ENCODE measurements at regions not wholly inside any gene's neighbourhood (a gene's known extent, or its start where the extent isn't known, plus 50 kb on each side); places are given as distances from the start of the nearest gene placed in this dataset.
"Not testable (repeated sequence)": the region's sequence is repeated elsewhere in the genome, so short reads cannot be mapped to it uniquely, and the experiment has no call there.

GRCh38 chr4:155011163-155011780 lies 197.2 kb upstream of the NPY2R start:
- H3K27ac Mint-ChIP-seq: no peak overlapping the region
- DNase-seq (ENCODE audit: low spot score): no peak
- H3K9me3 Mint-ChIP-seq: no peaks in the 10 kb centered on the region
- intact Hi-C loops (cut with micrococcal nuclease): no loop called here
- no peaks in the 10 kb centered on the region for H3K36me3 Mint-ChIP-seq (ENCODE audit: low read depth)
- H3K4me3 Mint-ChIP-seq (ENCODE audit: low read depth): no peak overlapping the region
- peaks cover 2% of the 10 kb centered on the region for H3K4me1 Mint-ChIP-seq (ENCODE audit: low read depth)
- no peaks in the 10 kb centered on the region for H3K27me3 Mint-ChIP-seq (ENCODE audit: low read depth)

GRCh38 chr4:155012469-155012868 lies 196.0 kb upstream of the NPY2R start:
- Mint-ChIP-seq H3K27ac (no peak overlapping the region), H3K4me1 (ENCODE audit: low read depth) (peaks cover 2% of the 10 kb centered on the region), H3K4me3 (ENCODE audit: low read depth) (no peak overlapping the region), H3K36me3 (ENCODE audit: low read depth) (no peaks in the 10 kb centered on the region), H3K9me3 (no peaks in the 10 kb centered on the region), H3K27me3 (ENCODE audit: low read depth) (no peaks in the 10 kb centered on the region)
- intact Hi-C loops (cut with micrococcal nuclease): no loop called here
- DNase-seq (ENCODE audit: low spot score): no peak

- H3K27me3 Mint-ChIP-seq (ENCODE audit: low read depth): no peaks in the 10 kb centered on the region
- no peak overlapping the region for H3K27ac Mint-ChIP-seq
- intact Hi-C loops (cut with micrococcal nuclease): no loop called here
- H3K4me3 Mint-ChIP-seq (ENCODE audit: low read depth): no peak overlapping the region
- no peaks in the 10 kb centered on the region for H3K4me1 Mint-ChIP-seq (ENCODE audit: low read depth)
- H3K9me3 Mint-ChIP-seq: no peaks in the 10 kb centered on the region
- DNase-seq (ENCODE audit: low spot score): no peak
- H3K36me3 Mint-ChIP-seq (ENCODE audit: low read depth): no peaks in the 10 kb centered on the region
Measured at GRCh38 chr4:155017426-155017825, 191.0 kb upstream of the NPY2R start.

- no peak for DNase-seq (ENCODE audit: low spot score)
- intact Hi-C loops (cut with micrococcal nuclease): no loop called here
- no peaks in the 10 kb centered on the region for H3K27me3 Mint-ChIP-seq (ENCODE audit: low read depth)
- no peaks in the 10 kb centered on the region for H3K4me1 Mint-ChIP-seq (ENCODE audit: low read depth)
- H3K36me3 Mint-ChIP-seq (ENCODE audit: low read depth): no peaks in the 10 kb centered on the region
- H3K4me3 Mint-ChIP-seq (ENCODE audit: low read depth): no peak overlapping the region
- H3K9me3 Mint-ChIP-seq: no peaks in the 10 kb centered on the region
- H3K27ac Mint-ChIP-seq: no peak overlapping the region
Measured at GRCh38 chr4:155025762-155026457, 182.5 kb upstream of the NPY2R start.

- no peaks in the 10 kb centered on the region for H3K9me3 Mint-ChIP-seq
- H3K4me3 Mint-ChIP-seq (ENCODE audit: low read depth): no peak overlapping the region
- H3K27ac Mint-ChIP-seq: no peak overlapping the region
- intact Hi-C loops (cut with micrococcal nuclease): no loop called here
- no peaks in the 10 kb centered on the region for H3K36me3 Mint-ChIP-seq (ENCODE audit: low read depth)
- no peaks in the 10 kb centered on the region for H3K27me3 Mint-ChIP-seq (ENCODE audit: low read depth)
- H3K4me1 Mint-ChIP-seq (ENCODE audit: low read depth): no peaks in the 10 kb centered on the region
- DNase-seq (ENCODE audit: low spot score): no peak
Measured at GRCh38 chr4:155026715-155027114, 181.7 kb upstream of the NPY2R start.

- Mint-ChIP-seq H3K27me3 (ENCODE audit: low read depth) (no peaks in the 10 kb centered on the region), H3K27ac (no peak overlapping the region), H3K4me3 (ENCODE audit: low read depth) (no peak overlapping the region), H3K4me1 (ENCODE audit: low read depth) (no peaks in the 10 kb centered on the region), H3K36me3 (ENCODE audit: low read depth) (no peaks in the 10 kb centered on the region), H3K9me3 (no peaks in the 10 kb centered on the region)
- no peak for DNase-seq (ENCODE audit: low spot score)
- intact Hi-C loops (cut with micrococcal nuclease): no loop called here
Measured at GRCh38 chr4:155032521-155033229, 175.8 kb upstream of the NPY2R start.

GRCh38 chr4:155033604-155034003 lies 174.8 kb upstream of the NPY2R start:
- DNase-seq (ENCODE audit: low spot score): no peak
- no peak overlapping the region for H3K4me3 Mint-ChIP-seq (ENCODE audit: low read depth)
- no peaks in the 10 kb centered on the region for H3K27me3 Mint-ChIP-seq (ENCODE audit: low read depth)
- no peaks in the 10 kb centered on the region for H3K4me1 Mint-ChIP-seq (ENCODE audit: low read depth)
- no peaks in the 10 kb centered on the region for H3K36me3 Mint-ChIP-seq (ENCODE audit: low read depth)
- H3K9me3 Mint-ChIP-seq: no peaks in the 10 kb centered on the region
- intact Hi-C loops (cut with micrococcal nuclease): no loop called here
- H3K27ac Mint-ChIP-seq: no peak overlapping the region

GRCh38 chr4:155037031-155037430 lies 171.4 kb upstream of the NPY2R start:
- H3K27me3 Mint-ChIP-seq (ENCODE audit: low read depth): no peaks in the 10 kb centered on the region
- H3K4me3 Mint-ChIP-seq (ENCODE audit: low read depth): no peak overlapping the region
- no peak for DNase-seq (ENCODE audit: low spot score)
- no peaks in the 10 kb centered on the region for H3K9me3 Mint-ChIP-seq
- no peak overlapping the region for H3K27ac Mint-ChIP-seq
- no peaks in the 10 kb centered on the region for H3K4me1 Mint-ChIP-seq (ENCODE audit: low read depth)
- H3K36me3 Mint-ChIP-seq (ENCODE audit: low read depth): no peaks in the 10 kb centered on the region
- intact Hi-C loops (cut with micrococcal nuclease): no loop called here

GRCh38 chr4:155038459-155038858 lies 170.0 kb upstream of the NPY2R start:
- Mint-ChIP-seq H3K4me3 (ENCODE audit: low read depth) (no peak overlapping the region), H3K27me3 (ENCODE audit: low read depth) (no peaks in the 10 kb centered on the region), H3K27ac (no peak overlapping the region), H3K4me1 (ENCODE audit: low read depth) (no peaks in the 10 kb centered on the region), H3K36me3 (ENCODE audit: low read depth) (no peaks in the 10 kb centered on the region), H3K9me3 (no peaks in the 10 kb centered on the region)
- no peak for DNase-seq (ENCODE audit: low spot score)
- intact Hi-C loops (cut with micrococcal nuclease): no loop called here

GRCh38 chr4:155039162-155039561 lies 169.3 kb upstream of the NPY2R start:
- no peaks in the 10 kb centered on the region for H3K27me3 Mint-ChIP-seq (ENCODE audit: low read depth)
- no peak for DNase-seq (ENCODE audit: low spot score)
- no peaks in the 10 kb centered on the region for H3K36me3 Mint-ChIP-seq (ENCODE audit: low read depth)
- H3K4me3 Mint-ChIP-seq (ENCODE audit: low read depth): no peak overlapping the region
- no peaks in the 10 kb centered on the region for H3K9me3 Mint-ChIP-seq
- H3K4me1 Mint-ChIP-seq (ENCODE audit: low read depth): no peaks in the 10 kb centered on the region
- H3K27ac Mint-ChIP-seq: no peak overlapping the region
- intact Hi-C loops (cut with micrococcal nuclease): no loop called here

GRCh38 chr4:155040031-155040430 lies 168.4 kb upstream of the NPY2R start:
- no peak overlapping the region for H3K4me3 Mint-ChIP-seq (ENCODE audit: low read depth)
- H3K9me3 Mint-ChIP-seq: no peaks in the 10 kb centered on the region
- no peaks in the 10 kb centered on the region for H3K27me3 Mint-ChIP-seq (ENCODE audit: low read depth)
- no peak overlapping the region for H3K27ac Mint-ChIP-seq
- H3K4me1 Mint-ChIP-seq (ENCODE audit: low read depth): no peaks in the 10 kb centered on the region
- no peak for DNase-seq (ENCODE audit: low spot score)
- no peaks in the 10 kb centered on the region for H3K36me3 Mint-ChIP-seq (ENCODE audit: low read depth)
- intact Hi-C loops (cut with micrococcal nuclease): no loop called here

- no peaks in the 10 kb centered on the region for H3K9me3 Mint-ChIP-seq
- no peak for DNase-seq (ENCODE audit: low spot score)
- H3K27me3 Mint-ChIP-seq (ENCODE audit: low read depth): no peaks in the 10 kb centered on the region
- H3K4me3 Mint-ChIP-seq (ENCODE audit: low read depth): no peak overlapping the region
- no peak overlapping the region for H3K27ac Mint-ChIP-seq
- intact Hi-C loops (cut with micrococcal nuclease): no loop called here
- no peaks in the 10 kb centered on the region for H3K4me1 Mint-ChIP-seq (ENCODE audit: low read depth)
- H3K36me3 Mint-ChIP-seq (ENCODE audit: low read depth): no peaks in the 10 kb centered on the region
Measured at GRCh38 chr4:155042014-155042413, 166.4 kb upstream of the NPY2R start.

- H3K4me1 Mint-ChIP-seq (ENCODE audit: low read depth); H3K27me3 Mint-ChIP-seq (ENCODE audit: low read depth); H3K4me3 Mint-ChIP-seq (ENCODE audit: low read depth); H3K27ac Mint-ChIP-seq; H3K9me3 Mint-ChIP-seq; DNase-seq (ENCODE audit: low spot score); intact Hi-C loops (cut with micrococcal nuclease); H3K36me3 Mint-ChIP-seq (ENCODE audit: low read depth): not testable (repeated sequence)
Measured at GRCh38 chr4:155044251-155044650, 164.2 kb upstream of the NPY2R start.

All from activated T-helper 2 cell treated with anti-CD3 and anti-CD28 coated beads, Interferon-gamma antibody, Interleukin-2, Interleukin-4, amounts not matched to agents 10 μg/mL and 5 μg/mL and 100 μg/mL, durations not matched to agents 14 hours and 24 hours and 36 hours (primary cell).